Astrocyte (in vitro differentiated cells and primary cell): ENCODE measurements at regions not wholly inside any gene's neighbourhood (a gene's known extent, or its start where the extent isn't known, plus 50 kb on each side); places are given as distances from the start of the nearest gene placed in this dataset.

Source experiments
- EZH2 ChIP-seq: IDR thresholded peaks from 2 replicates; pipeline ENCODE4 v1.6.1; 2012; ENCODE audit warnings: mild to moderate bottlenecking, low read length, inconsistent platforms; ENCODE audit not compliant: insufficient read depth
- TF ChIP-seq, protein P1 (sequence below): IDR thresholded peaks from 2 replicates; pipeline ENCODE4 v1.5.1; 2011; ENCODE audit warnings: low read depth, mild to moderate bottlenecking, inconsistent platforms, low read length, moderate library complexity; ENCODE audit not compliant: insufficient read depth

DNA sequence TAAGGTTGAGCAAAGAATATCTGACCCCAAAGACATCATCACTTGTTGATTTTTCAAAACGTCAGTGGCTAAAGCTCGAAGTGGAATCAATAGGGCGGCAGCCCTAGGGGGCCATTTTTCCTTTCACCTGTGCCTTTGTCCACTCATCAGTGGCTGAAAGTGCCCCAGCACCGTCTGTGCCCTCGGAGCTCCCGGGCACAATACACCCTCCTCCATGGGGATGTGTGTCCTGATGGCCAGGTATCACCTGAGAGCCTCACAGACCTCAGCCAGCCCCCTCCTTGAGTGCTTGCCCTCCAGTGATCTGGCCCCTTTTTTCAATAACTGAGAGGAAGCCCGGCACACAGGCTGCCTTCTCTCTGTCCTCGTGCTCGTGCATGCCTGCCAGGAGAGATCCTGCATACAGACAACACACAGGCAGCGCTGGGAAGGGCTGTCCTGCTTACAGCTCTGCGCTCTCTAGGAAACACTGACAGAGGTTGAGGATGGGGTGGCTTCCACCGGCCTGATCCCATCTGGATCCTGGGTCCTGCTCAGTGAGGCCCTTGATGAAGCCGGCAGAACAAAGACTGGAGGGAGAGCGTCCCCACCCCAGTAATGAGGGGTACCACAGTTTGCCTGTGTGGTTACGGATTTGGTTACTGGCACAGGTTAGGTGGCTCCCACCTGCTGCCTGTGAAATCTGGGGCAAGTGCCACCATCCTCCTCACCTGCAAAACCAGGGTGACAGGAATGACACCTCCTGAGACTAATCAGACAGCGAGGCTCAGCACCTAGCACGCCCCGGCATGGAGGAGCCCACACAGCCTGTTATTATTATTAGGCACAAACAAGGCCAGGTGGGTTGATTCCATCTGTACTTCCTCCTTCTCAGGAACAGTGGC lies 197.5 kb upstream of the RAB6C start:
- TF ChIP-seq, protein P1, sequence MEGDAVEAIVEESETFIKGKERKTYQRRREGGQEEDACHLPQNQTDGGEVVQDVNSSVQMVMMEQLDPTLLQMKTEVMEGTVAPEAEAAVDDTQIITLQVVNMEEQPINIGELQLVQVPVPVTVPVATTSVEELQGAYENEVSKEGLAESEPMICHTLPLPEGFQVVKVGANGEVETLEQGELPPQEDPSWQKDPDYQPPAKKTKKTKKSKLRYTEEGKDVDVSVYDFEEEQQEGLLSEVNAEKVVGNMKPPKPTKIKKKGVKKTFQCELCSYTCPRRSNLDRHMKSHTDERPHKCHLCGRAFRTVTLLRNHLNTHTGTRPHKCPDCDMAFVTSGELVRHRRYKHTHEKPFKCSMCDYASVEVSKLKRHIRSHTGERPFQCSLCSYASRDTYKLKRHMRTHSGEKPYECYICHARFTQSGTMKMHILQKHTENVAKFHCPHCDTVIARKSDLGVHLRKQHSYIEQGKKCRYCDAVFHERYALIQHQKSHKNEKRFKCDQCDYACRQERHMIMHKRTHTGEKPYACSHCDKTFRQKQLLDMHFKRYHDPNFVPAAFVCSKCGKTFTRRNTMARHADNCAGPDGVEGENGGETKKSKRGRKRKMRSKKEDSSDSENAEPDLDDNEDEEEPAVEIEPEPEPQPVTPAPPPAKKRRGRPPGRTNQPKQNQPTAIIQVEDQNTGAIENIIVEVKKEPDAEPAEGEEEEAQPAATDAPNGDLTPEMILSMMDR: no peak
- no peak for TF ChIP-seq EZH2
